Naive B cell (primary cell): ENCODE measurements at regions not wholly inside any gene's neighbourhood (a gene's known extent, or its start where the extent isn't known, plus 50 kb on each side); places are given as distances from the start of the nearest gene placed in this dataset.
A peak's percentile ranks its signal among the peaks of the same experiment; 100 is the strongest.

Experiments used
- ATAC-seq, 2 donors: fragments of 150-1000 bp; cut with Tn5 transposase; 2 replicates each; pipeline ENCODE4 v1.10.0; 2021; ENCODE audit warnings: low read depth in 2 of 2, mild to moderate bottlenecking in 2 of 2, moderate library complexity in 2 of 2
- DNase-seq: peaks from one replicate; pipeline ENCODE4 v3.0.0; 2022
- H3K27ac Mint-ChIP-seq, 6 donors: one replicate each; pipeline ENCODE4 v1.8.0; 2020 to 2022; ENCODE audit warnings: mild to moderate bottlenecking in 6 of 6, mixed read lengths in 6 of 6, moderate library complexity in 5 of 6, inconsistent platforms in 2 of 6
- H3K27me3 Mint-ChIP-seq, 3 donors: one replicate each; pipeline ENCODE4 v1.8.0; 2021 to 2022; ENCODE audit warnings: mixed read lengths in 3 of 3, mild to moderate bottlenecking in 1 of 3
- H3K36me3 Mint-ChIP-seq, 2 donors: one replicate each; pipeline ENCODE4 v1.8.0; 2020 to 2022; ENCODE audit warnings: mixed read lengths in 2 of 2, inconsistent platforms in 1 of 2, mild to moderate bottlenecking in 1 of 2
- H3K4me1 Mint-ChIP-seq, 3 donors: one replicate each; pipeline ENCODE4 v1.8.0; 2020 to 2022; ENCODE audit warnings: mixed read lengths in 3 of 3, inconsistent platforms in 1 of 3, mild to moderate bottlenecking in 1 of 3, moderate library complexity in 1 of 3
- H3K4me3 Mint-ChIP-seq, 8 donors: one replicate each; pipeline ENCODE4 v1.8.0; 2020 to 2022; ENCODE audit warnings: mild to moderate bottlenecking in 8 of 8, mixed read lengths in 8 of 8, moderate library complexity in 8 of 8, inconsistent platforms in 2 of 8
- H3K9me3 Mint-ChIP-seq, 7 donors: one replicate each; pipeline ENCODE4 v1.8.0; 2020 to 2022; ENCODE audit warnings: mixed read lengths in 7 of 7, mild to moderate bottlenecking in 5 of 7, inconsistent platforms in 2 of 7, moderate library complexity in 1 of 7

- no peak for DNase-seq
- H3K9me3 Mint-ChIP-seq: peaks cover 0 to 4% (median 0%) of the 10 kb centered on the region in 7 donors
- peaks cover 5 to 11% (median 6%) of the 10 kb centered on the region in 3 donors for H3K4me1 Mint-ChIP-seq
- H3K36me3 Mint-ChIP-seq: no peaks in the 10 kb centered on the region
- no peak overlapping the region for H3K27ac Mint-ChIP-seq
- peaks cover 19 to 45% (median 35%) of the 10 kb centered on the region in 3 donors for H3K27me3 Mint-ChIP-seq
- no peak overlapping the region for H3K4me3 Mint-ChIP-seq
- ATAC-seq: no peak
Observed at GRCh38 chr9:36768677-36769076, 196.0 kb downstream of the MELK start.

- peaks cover 5 to 11% (median 6%) of the 10 kb centered on the region in 3 donors for H3K4me1 Mint-ChIP-seq
- DNase-seq: no peak
- peaks cover 28 to 54% (median 45%) of the 10 kb centered on the region in 3 donors for H3K27me3 Mint-ChIP-seq
- no peaks in the 10 kb centered on the region for H3K36me3 Mint-ChIP-seq
- H3K9me3 Mint-ChIP-seq: peaks cover 0 to 5% (median 2%) of the 10 kb centered on the region in 7 donors
- peak overlapping the region in 1 of 6 donors; percentile 21 for H3K27ac Mint-ChIP-seq
- no peak overlapping the region for H3K4me3 Mint-ChIP-seq
- no peak for ATAC-seq
Observed at GRCh38 chr9:36770025-36770424, 197.3 kb downstream of the MELK start.

GRCh38 chr9:36772449-36773403 lies 200.0 kb downstream of the MELK start:
- Mint-ChIP-seq H3K27me3 (peaks cover 41 to 65% (median 61%) of the 10 kb centered on the region in 3 donors), H3K36me3 (no peaks in the 10 kb centered on the region), H3K4me3 (peak overlapping the region in 1 of 8 donors; percentile 26), H3K9me3 (peaks cover 0 to 9% (median 0%) of the 10 kb centered on the region in 7 donors), H3K4me1 (peaks cover 0 to 7% (median 0%) of the 10 kb centered on the region in 3 donors), H3K27ac (peak overlapping the region in 2 of 6 donors; percentile 48 to 77)
- ATAC-seq: no peak
- DNase-seq: no peak

GRCh38 chr9:36778682-36779081 lies 206.0 kb downstream of the MELK start:
- Mint-ChIP-seq H3K4me1 (no peaks in the 10 kb centered on the region), H3K36me3 (no peaks in the 10 kb centered on the region), H3K27me3 (peaks cover 54 to 71% (median 63%) of the 10 kb centered on the region in 3 donors), H3K9me3 (peaks cover 0 to 9% (median 0%) of the 10 kb centered on the region in 7 donors), H3K4me3 (no peak overlapping the region), H3K27ac (no peak overlapping the region)
- ATAC-seq (no peak), DNase-seq (no peak)

- Mint-ChIP-seq H3K27ac (no peak overlapping the region), H3K4me1 (no peaks in the 10 kb centered on the region), H3K9me3 (peaks cover 0 to 8% (median 0%) of the 10 kb centered on the region in 7 donors), H3K4me3 (no peak overlapping the region), H3K36me3 (no peaks in the 10 kb centered on the region), H3K27me3 (peaks cover 57 to 67% (median 65%) of the 10 kb centered on the region in 3 donors)
- no peak for ATAC-seq
- no peak for DNase-seq
Observed at GRCh38 chr9:36779582-36779981, 206.9 kb downstream of the MELK start.

- no peak for ATAC-seq
- DNase-seq: no peak
- Mint-ChIP-seq H3K4me3 (no peak overlapping the region), H3K27ac (no peak overlapping the region), H3K27me3 (peaks cover 53 to 67% (median 63%) of the 10 kb centered on the region in 3 donors), H3K36me3 (no peaks in the 10 kb centered on the region), H3K9me3 (peaks cover 0 to 2% (median 0%) of the 10 kb centered on the region in 7 donors), H3K4me1 (no peaks in the 10 kb centered on the region)
Observed at GRCh38 chr9:36780186-36780585, 207.5 kb downstream of the MELK start.

GRCh38 chr9:36781533-36781932 lies 208.8 kb downstream of the MELK start:
- no peak for DNase-seq
- H3K9me3 Mint-ChIP-seq: peaks cover 0 to 4% (median 0%) of the 10 kb centered on the region in 7 donors
- ATAC-seq: no peak
- H3K4me1 Mint-ChIP-seq: no peaks in the 10 kb centered on the region
- peaks cover 0 to 8% of the 10 kb centered on the region in 2 donors for H3K36me3 Mint-ChIP-seq
- peaks cover 48 to 75% (median 65%) of the 10 kb centered on the region in 3 donors for H3K27me3 Mint-ChIP-seq
- H3K27ac Mint-ChIP-seq: no peak overlapping the region
- H3K4me3 Mint-ChIP-seq: no peak overlapping the region
